Activated CD8-positive, alpha-beta T cell treated with anti-CD3 and anti-CD28 coated beads, Interleukin-2, amount 10 ng/mL, durations not matched to agents 7 days and 5 days (primary cell): ENCODE measurements at regions not wholly inside any gene's neighbourhood (a gene's known extent, or its start where the extent isn't known, plus 50 kb on each side); places are given as distances from the start of the nearest gene placed in this dataset.

Experiments
- ATAC-seq: fragments of 150-1000 bp; cut with Tn5 transposase; one replicate; pipeline ENCODE4 v1.10.0; 2021; ENCODE audit warnings: moderate library complexity
- CTCF ChIA-PET: fragments of 350-600 bp; sonication (Branson Sonifier 250); formaldehyde crosslinking; loops from one replicate; lab custom pipeline; 2021; ENCODE audit warnings: antibody characterized with exemption; lab: Charles Lee
- POLR2A ChIA-PET: fragments of 350-600 bp; sonication (Branson Sonifier 250); formaldehyde crosslinking; loops from one replicate; lab custom pipeline; 2021; ENCODE audit warnings: antibody characterized with exemption; lab: Charles Lee
- DNase-seq: peaks from one replicate; pipeline ENCODE4 v3.0.0-alpha.2; 2020
- H3K27ac Mint-ChIP-seq: one replicate; pipeline ENCODE4 v1.8.0; 2021; ENCODE audit warnings: mild to moderate bottlenecking, mixed read lengths
- H3K27me3 Mint-ChIP-seq: one replicate; pipeline ENCODE4 v1.8.0; 2021; ENCODE audit warnings: low read depth, mixed read lengths
- H3K36me3 Mint-ChIP-seq: one replicate; pipeline ENCODE4 v1.8.0; 2021; ENCODE audit warnings: low read depth, mixed read lengths
- H3K4me1 Mint-ChIP-seq: one replicate; pipeline ENCODE4 v1.8.0; 2021; ENCODE audit warnings: low read depth, mixed read lengths
- H3K4me3 Mint-ChIP-seq: one replicate; pipeline ENCODE4 v1.8.0; 2021; ENCODE audit warnings: mild to moderate bottlenecking, mixed read lengths
- H3K9me3 Mint-ChIP-seq: one replicate; pipeline ENCODE4 v1.8.0; 2022; ENCODE audit warnings: mixed read lengths; ENCODE audit not compliant: insufficient read depth

DNA sequence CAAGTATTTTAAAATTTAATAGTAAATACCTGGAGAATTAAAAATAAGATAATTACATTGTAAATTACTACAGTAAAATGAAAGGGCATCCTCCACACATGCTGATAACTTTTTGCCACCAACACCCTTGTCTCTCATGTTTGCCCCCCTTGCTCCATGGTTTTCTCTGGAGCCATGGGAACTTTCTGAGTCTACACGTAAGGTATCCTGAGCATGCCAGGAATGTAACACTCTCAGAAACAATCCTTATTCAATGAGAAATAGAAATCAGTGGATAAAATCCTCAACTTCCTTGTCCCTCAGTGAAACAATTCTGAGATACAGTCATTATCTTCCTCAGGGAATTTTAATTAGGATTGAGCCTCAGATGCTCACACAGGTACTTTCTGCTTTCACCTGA lies 108.9 kb downstream of the IZUMO3 start:
- POLR2A ChIA-PET, result no interaction called here
- ATAC-seq, result no peak
- CTCF ChIA-PET, result no interaction called here
- no peaks in the 10 kb centered on the region for H3K36me3 Mint-ChIP-seq
- H3K27ac Mint-ChIP-seq, result no peak overlapping the region
- no peak for DNase-seq
- peaks cover 41% of the 10 kb centered on the region for H3K9me3 Mint-ChIP-seq
- no peaks in the 10 kb centered on the region for H3K27me3 Mint-ChIP-seq
- H3K4me3 Mint-ChIP-seq, result no peak overlapping the region
- no peaks in the 10 kb centered on the region for H3K4me1 Mint-ChIP-seq

- Mint-ChIP-seq H3K27ac (no peak overlapping the region), H3K4me3 (no peak overlapping the region), H3K36me3 (no peaks in the 10 kb centered on the region), H3K9me3 (peaks cover 28% of the 10 kb centered on the region), H3K4me1 (no peaks in the 10 kb centered on the region), H3K27me3 (no peaks in the 10 kb centered on the region)
- CTCF ChIA-PET, result no interaction called here
- no peak for DNase-seq
- POLR2A ChIA-PET, result no interaction called here
- no peak for ATAC-seq
These were observed 111.5 kb downstream of the IZUMO3 start for GRCh38 chr9:24434183-24434582.

DNA sequence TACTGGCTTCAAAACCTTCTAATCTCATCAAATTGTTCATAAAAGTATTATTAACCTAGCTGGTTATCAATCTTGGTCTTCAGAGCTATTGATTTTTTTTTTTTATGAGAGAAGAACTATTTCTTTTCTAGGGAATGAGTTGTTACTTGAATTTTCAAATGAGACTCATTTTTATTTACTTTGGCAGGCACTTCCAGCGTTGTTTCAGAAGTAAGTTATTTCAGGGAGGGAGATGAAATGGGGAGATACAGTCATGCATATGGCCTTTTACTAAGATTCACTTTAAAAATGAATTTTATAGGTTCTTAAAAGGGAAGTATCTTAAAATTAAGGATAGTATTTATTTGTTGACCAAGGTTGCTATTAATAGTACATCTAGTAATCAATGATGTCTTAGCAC lies 129.6 kb downstream of the IZUMO3 start:
- no peaks in the 10 kb centered on the region for H3K36me3 Mint-ChIP-seq
- no peak for ATAC-seq
- POLR2A ChIA-PET, result no interaction called here

DNA sequence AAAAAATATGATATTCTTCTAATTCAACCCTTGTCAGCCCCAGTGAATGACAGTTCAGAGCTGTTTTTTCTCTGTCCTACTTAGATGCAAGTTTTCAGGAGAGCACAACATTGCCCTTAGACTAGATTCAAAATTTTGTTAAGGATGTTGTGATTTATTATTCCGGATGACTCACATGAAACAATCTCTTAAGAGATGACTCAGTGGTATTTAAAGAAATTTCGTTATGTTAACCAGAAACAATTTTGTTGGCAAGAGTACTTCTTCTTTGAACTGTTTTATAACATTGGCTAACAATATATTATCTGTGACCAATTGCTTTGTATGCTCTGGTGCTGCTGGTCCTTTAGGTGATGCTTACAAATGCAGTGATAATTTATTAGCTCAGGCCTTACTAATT lies 132.0 kb downstream of the IZUMO3 start:
- H3K27ac Mint-ChIP-seq, result no peak overlapping the region
- DNase-seq, result no peak
- ChIA-PET CTCF (no interaction called here), POLR2A (no interaction called here)
- no peak for ATAC-seq
- no peak overlapping the region for H3K4me3 Mint-ChIP-seq
- H3K4me1 Mint-ChIP-seq, result no peaks in the 10 kb centered on the region
- H3K27me3 Mint-ChIP-seq, result no peaks in the 10 kb centered on the region
- H3K36me3 Mint-ChIP-seq, result no peaks in the 10 kb centered on the region
- peaks cover 28% of the 10 kb centered on the region for H3K9me3 Mint-ChIP-seq

More for the DNA sequence above, 129.6 kb downstream of the IZUMO3 start:
- Mint-ChIP-seq H3K27me3 (no peaks in the 10 kb centered on the region), H3K4me3 (no peak overlapping the region), H3K9me3 (peaks cover 21% of the 10 kb centered on the region), H3K4me1 (no peaks in the 10 kb centered on the region), H3K27ac (no peak overlapping the region)
- CTCF ChIA-PET, result no interaction called here
- DNase-seq, result no peak

GRCh38 chr9:24398466-24398865 lies 147.2 kb downstream of the IZUMO3 start:
- Mint-ChIP-seq H3K36me3 (no peaks in the 10 kb centered on the region), H3K9me3 (peaks cover 23% of the 10 kb centered on the region), H3K4me3 (no peak overlapping the region), H3K27me3 (no peaks in the 10 kb centered on the region), H3K4me1 (no peaks in the 10 kb centered on the region), H3K27ac (no peak overlapping the region)
- ChIA-PET CTCF (no interaction called here), POLR2A (no interaction called here)
- DNase-seq (no peak), ATAC-seq (no peak)

GRCh38 chr9:24391095-24391494 lies 154.6 kb downstream of the IZUMO3 start:
- no peak overlapping the region for H3K27ac Mint-ChIP-seq
- peaks cover 17% of the 10 kb centered on the region for H3K9me3 Mint-ChIP-seq
- no peak overlapping the region for H3K4me3 Mint-ChIP-seq
- no peaks in the 10 kb centered on the region for H3K4me1 Mint-ChIP-seq
- DNase-seq (no peak), ATAC-seq (no peak)
- no peaks in the 10 kb centered on the region for H3K36me3 Mint-ChIP-seq
- POLR2A ChIA-PET, result no interaction called here
- no peaks in the 10 kb centered on the region for H3K27me3 Mint-ChIP-seq
- CTCF ChIA-PET, result no interaction called here

GRCh38 chr9:24385077-24385476 lies 160.6 kb downstream of the IZUMO3 start:
- Mint-ChIP-seq H3K27me3 (no peaks in the 10 kb centered on the region), H3K4me1 (no peaks in the 10 kb centered on the region), H3K27ac (no peak overlapping the region), H3K36me3 (no peaks in the 10 kb centered on the region), H3K4me3 (no peak overlapping the region), H3K9me3 (peaks cover 12% of the 10 kb centered on the region)
- ChIA-PET POLR2A (no interaction called here), CTCF (no interaction called here)
- ATAC-seq (no peak), DNase-seq (no peak)

DNA sequence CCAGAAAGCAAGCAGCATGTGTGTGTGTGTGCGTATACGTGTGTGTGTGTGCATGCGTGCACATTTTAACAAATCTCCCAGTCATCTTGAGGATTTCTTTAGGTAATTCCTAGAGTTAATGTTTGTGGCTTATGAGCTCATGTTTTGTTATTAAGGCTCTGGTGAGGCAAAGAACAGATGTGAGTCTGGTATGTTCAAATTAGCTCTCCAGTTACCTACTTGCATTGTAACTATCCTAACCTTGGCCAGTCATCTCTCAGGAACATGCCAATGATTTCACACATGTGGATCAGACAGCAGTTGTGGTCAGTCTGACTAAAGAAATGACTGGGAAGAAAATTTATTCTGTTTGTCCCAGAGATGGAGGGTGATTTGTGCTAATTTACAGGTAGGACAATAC lies 163.1 kb downstream of the IZUMO3 start:
- Mint-ChIP-seq H3K27ac (no peak overlapping the region), H3K36me3 (no peaks in the 10 kb centered on the region), H3K4me1 (no peaks in the 10 kb centered on the region), H3K4me3 (no peak overlapping the region), H3K27me3 (no peaks in the 10 kb centered on the region), H3K9me3 (peaks cover 5% of the 10 kb centered on the region)
- POLR2A ChIA-PET, result no interaction called here
- CTCF ChIA-PET, result no interaction called here
- ATAC-seq (no peak), DNase-seq (no peak)

DNA sequence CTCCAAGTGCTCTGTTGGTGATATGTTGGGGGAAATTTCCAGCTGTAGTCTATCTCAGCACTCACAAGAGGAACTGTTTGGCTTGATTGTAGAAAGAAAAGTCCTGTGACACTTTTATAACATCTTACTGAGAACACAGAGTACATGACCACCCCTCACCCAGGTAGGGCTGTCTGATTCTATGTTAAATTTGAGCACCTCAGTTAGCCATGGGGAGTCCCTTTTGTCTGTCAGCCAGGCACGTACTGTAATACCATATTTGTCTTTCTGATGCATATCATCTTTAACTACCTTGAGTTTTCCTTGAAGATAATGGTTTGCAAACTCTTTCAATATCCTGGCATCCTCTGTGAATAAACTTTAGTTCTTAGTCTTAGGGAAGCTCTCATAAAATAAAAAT lies 164.5 kb downstream of the IZUMO3 start:
- ChIA-PET POLR2A (no interaction called here), CTCF (no interaction called here)
- DNase-seq, result no peak
- Mint-ChIP-seq H3K4me1 (no peaks in the 10 kb centered on the region), H3K9me3 (peaks cover 8% of the 10 kb centered on the region), H3K36me3 (no peaks in the 10 kb centered on the region), H3K27ac (no peak overlapping the region), H3K27me3 (no peaks in the 10 kb centered on the region), H3K4me3 (no peak overlapping the region)
- ATAC-seq, result no peak

- Mint-ChIP-seq H3K36me3 (no peaks in the 10 kb centered on the region), H3K27me3 (no peaks in the 10 kb centered on the region), H3K27ac (no peak overlapping the region), H3K4me1 (no peaks in the 10 kb centered on the region), H3K9me3 (peaks cover 21% of the 10 kb centered on the region), H3K4me3 (no peak overlapping the region)
- CTCF ChIA-PET, result no interaction called here
- DNase-seq (no peak), ATAC-seq (no peak)
- POLR2A ChIA-PET, result no interaction called here
These were observed 186.7 kb downstream of the IZUMO3 start for GRCh38 chr9:24359046-24359445.

GRCh38 chr9:24351973-24352372 lies 193.7 kb downstream of the IZUMO3 start:
- ChIA-PET POLR2A (no interaction called here), CTCF (no interaction called here)
- H3K4me1 Mint-ChIP-seq, result no peaks in the 10 kb centered on the region
- peaks cover 10% of the 10 kb centered on the region for H3K9me3 Mint-ChIP-seq
- H3K27me3 Mint-ChIP-seq, result no peaks in the 10 kb centered on the region
- H3K4me3 Mint-ChIP-seq, result no peak overlapping the region
- DNase-seq (no peak), ATAC-seq (no peak)
- H3K36me3 Mint-ChIP-seq, result no peaks in the 10 kb centered on the region
- H3K27ac Mint-ChIP-seq, result no peak overlapping the region

GRCh38 chr9:24351258-24351657 lies 194.4 kb downstream of the IZUMO3 start:
- Mint-ChIP-seq H3K36me3 (no peaks in the 10 kb centered on the region), H3K9me3 (peaks cover 10% of the 10 kb centered on the region), H3K4me3 (no peak overlapping the region), H3K4me1 (no peaks in the 10 kb centered on the region), H3K27me3 (no peaks in the 10 kb centered on the region), H3K27ac (no peak overlapping the region)
- ATAC-seq, result no peak
- POLR2A ChIA-PET, result no interaction called here
- DNase-seq, result no peak
- CTCF ChIA-PET, result no interaction called here

- Mint-ChIP-seq H3K9me3 (peaks cover 24% of the 10 kb centered on the region), H3K4me3 (no peak overlapping the region), H3K27ac (no peak overlapping the region), H3K4me1 (no peaks in the 10 kb centered on the region), H3K27me3 (no peaks in the 10 kb centered on the region), H3K36me3 (no peaks in the 10 kb centered on the region)
- DNase-seq (no peak), ATAC-seq (no peak)
- POLR2A ChIA-PET, result no interaction called here
- CTCF ChIA-PET, result no interaction called here
These were observed 203.2 kb downstream of the IZUMO3 start for GRCh38 chr9:24342457-24342856.
